Trophoblast cell (in vitro differentiated cells and primary cell): ENCODE measurements at regions not wholly inside any gene's neighbourhood (a gene's known extent, or its start where the extent isn't known, plus 50 kb on each side); places are given as distances from the start of the nearest gene placed in this dataset.
"Not testable (repeated sequence)": the region's sequence is repeated elsewhere in the genome, so short reads cannot be mapped to it uniquely, and the experiment has no call there.

Source experiments
- DNase-seq, 2 donors: peaks; one replicate each; pipeline ENCODE4 v3.0.0-alpha.2; 2016
- H2AFZ ChIP-seq: 2 replicates; pipeline ENCODE4 v1.6.1; 2013; ENCODE audit warnings: low read length, moderate library complexity, mild to moderate bottlenecking; ENCODE audit not compliant: insufficient read depth, poor library complexity
- H2AK5ac ChIP-seq: 2 replicates; pipeline ENCODE4 v1.6.1; 2013; ENCODE audit warnings: mild to moderate bottlenecking, low read length
- H2BK120ac ChIP-seq: 2 replicates; pipeline ENCODE4 v1.6.1; 2013; ENCODE audit warnings: low read length, mild to moderate bottlenecking, moderate library complexity; ENCODE audit not compliant: insufficient read depth, poor library complexity
- H2BK12ac ChIP-seq: 2 replicates; pipeline ENCODE4 v1.6.1; 2013; ENCODE audit warnings: mild to moderate bottlenecking, low read length, moderate library complexity
- H2BK5ac ChIP-seq: 2 replicates; pipeline ENCODE4 v1.6.1; 2013; ENCODE audit warnings: low read length, low read depth, moderate library complexity, mild to moderate bottlenecking; ENCODE audit not compliant: poor library complexity
- H3K14ac ChIP-seq: 2 replicates; pipeline ENCODE4 v1.6.1; 2013; ENCODE audit warnings: mild to moderate bottlenecking, low read length
- H3K18ac ChIP-seq: 2 replicates; pipeline ENCODE4 v1.6.1; 2013; ENCODE audit warnings: mild to moderate bottlenecking, low read length
- H3K23ac ChIP-seq: 2 replicates; pipeline ENCODE4 v1.6.1; 2013; ENCODE audit warnings: low read length
- H3K27ac ChIP-seq: 2 replicates; pipeline ENCODE4 v1.5.1; 2013; ENCODE audit warnings: low read depth, mild to moderate bottlenecking, inconsistent platforms, low read length, moderate library complexity
- H3K27me3 ChIP-seq: 2 replicates; pipeline ENCODE4 v1.6.1; 2013; ENCODE audit warnings: inconsistent platforms, mild to moderate bottlenecking, low read length, moderate library complexity; ENCODE audit not compliant: insufficient read depth
- H3K36me3 ChIP-seq, 2 experiments: 1 replicate in 1 of 2; 2 replicates in 1 of 2; pipeline ENCODE4 v1.6.1; 2013; ENCODE audit warnings: low read length in 2 of 2, mild to moderate bottlenecking in 2 of 2, moderate library complexity in 1 of 2; ENCODE audit not compliant: insufficient read depth in 2 of 2, control insufficient read depth in 1 of 2
- H3K4ac ChIP-seq: 2 replicates; pipeline ENCODE4 v1.6.1; 2013; ENCODE audit warnings: low read depth, mild to moderate bottlenecking, low read length, moderate library complexity
- H3K4me1 ChIP-seq, 2 experiments: 1 replicate in 1 of 2; 2 replicates in 1 of 2; pipeline ENCODE4 v1.6.1; 2013; ENCODE audit warnings: low read length in 2 of 2, mild to moderate bottlenecking in 2 of 2, moderate library complexity in 1 of 2; ENCODE audit not compliant: insufficient read depth in 2 of 2, control insufficient read depth in 1 of 2
- H3K4me2 ChIP-seq: 2 replicates; pipeline ENCODE4 v1.6.1; 2013; ENCODE audit warnings: inconsistent platforms, mild to moderate bottlenecking, low read length, moderate library complexity
- H3K4me3 ChIP-seq: 2 replicates; pipeline ENCODE4 v1.5.1; 2013; ENCODE audit warnings: mild to moderate bottlenecking, low read depth, low read length, inconsistent platforms
- H3K79me1 ChIP-seq: one replicate; pipeline ENCODE4 v1.6.1; 2013; ENCODE audit warnings: low read length
- H3K79me2 ChIP-seq: 2 replicates; pipeline ENCODE4 v1.6.1; 2013; ENCODE audit warnings: low read length, mild to moderate bottlenecking; ENCODE audit not compliant: control insufficient read depth, insufficient read depth, poor library complexity
- H3K9ac ChIP-seq: 2 replicates; pipeline ENCODE4 v1.6.1; 2013; ENCODE audit warnings: mild to moderate bottlenecking, low read length
- H3K9me3 ChIP-seq: 2 replicates; pipeline ENCODE4 v1.6.1; 2013; ENCODE audit warnings: low read depth, mild to moderate bottlenecking, control low read depth, inconsistent platforms, low read length; ENCODE audit not compliant: insufficient read depth
- H4K12ac ChIP-seq: 2 replicates; pipeline ENCODE4 v1.6.1; 2013; ENCODE audit warnings: low read depth, mild to moderate bottlenecking, low read length, moderate library complexity
- H4K8ac ChIP-seq: 2 replicates; pipeline ENCODE4 v1.6.1; 2013; ENCODE audit warnings: low read depth, mild to moderate bottlenecking, low read length, moderate library complexity
- H4K91ac ChIP-seq: one replicate; pipeline ENCODE4 v1.6.1; 2013; ENCODE audit warnings: low read depth, mild to moderate bottlenecking, low read length, moderate library complexity
- WGBS: extraction: QIAGEN DNeasy Blood & Tissue Kit; methylation state at CpG from one replicate; pipeline ENCODE4 v1.1.7; 2013; ENCODE audit warnings: missing lambda C conversion rate; ENCODE audit not compliant: insufficient read length, insufficient coverage; ENCODE audit errors: extremely low coverage; 5-methylcytosine and 5-hydroxymethylcytosine counted together

- no peak overlapping the region for H3K4me2 ChIP-seq
- no peak overlapping the region for H4K8ac ChIP-seq
- DNase-seq, result no peak
- no peak overlapping the region for H3K14ac ChIP-seq
- H2BK12ac ChIP-seq, result no peak overlapping the region
- no peak overlapping the region for H3K4ac ChIP-seq
- no peak overlapping the region for H4K91ac ChIP-seq
- no peaks in the 10 kb centered on the region for H3K4me1 ChIP-seq
- H3K9ac ChIP-seq, result no peak overlapping the region
- H3K23ac ChIP-seq, result no peak overlapping the region
- H2AFZ ChIP-seq, result no peak overlapping the region
- no peak overlapping the region for H3K4me3 ChIP-seq
- no peak overlapping the region for H3K18ac ChIP-seq
- H2BK120ac ChIP-seq, result no peak overlapping the region
- H3K79me1 ChIP-seq, result no peaks in the 10 kb centered on the region
- no peak overlapping the region for H2BK5ac ChIP-seq
- WGBS, result no CpG with 5 or more reads among the region's 20 CpGs
- no peaks in the 10 kb centered on the region for H3K36me3 ChIP-seq
- no peak overlapping the region for H2AK5ac ChIP-seq
- peaks cover 78% of the 10 kb centered on the region for H3K9me3 ChIP-seq
- no peaks in the 10 kb centered on the region for H3K79me2 ChIP-seq
- no peak overlapping the region for H4K12ac ChIP-seq
- no peaks in the 10 kb centered on the region for H3K27me3 ChIP-seq
- H3K27ac ChIP-seq, result no peak overlapping the region
Measured at GRCh38 chr9:61670616-61671015, 480.8 kb downstream of the SPATA31A7 start.

GRCh38 chr9:61671276-61671973, 481.6 kb downstream of the SPATA31A7 start:
- H2BK5ac ChIP-seq, result no peak overlapping the region
- peak in 1 of 2 donors; percentile 1 for DNase-seq
- no peak overlapping the region for H3K23ac ChIP-seq
- H3K79me1 ChIP-seq, result no peaks in the 10 kb centered on the region
- H2BK120ac ChIP-seq, result no peak overlapping the region
- H4K12ac ChIP-seq, result no peak overlapping the region
- no peak overlapping the region for H4K91ac ChIP-seq
- no peak overlapping the region for H2AFZ ChIP-seq
- H3K4me1 ChIP-seq, result no peaks in the 10 kb centered on the region
- no peak overlapping the region for H3K18ac ChIP-seq
- H3K27ac ChIP-seq, result no peak overlapping the region
- peaks cover 73% of the 10 kb centered on the region for H3K9me3 ChIP-seq
- no peak overlapping the region for H2AK5ac ChIP-seq
- H3K27me3 ChIP-seq, result no peaks in the 10 kb centered on the region
- H3K9ac ChIP-seq, result no peak overlapping the region
- no peak overlapping the region for H4K8ac ChIP-seq
- H3K4me2 ChIP-seq, result no peak overlapping the region
- no peak overlapping the region for H3K4me3 ChIP-seq
- no peak overlapping the region for H2BK12ac ChIP-seq
- no peaks in the 10 kb centered on the region for H3K79me2 ChIP-seq
- no peak overlapping the region for H3K14ac ChIP-seq
- no peak overlapping the region for H3K4ac ChIP-seq
- no CpG with 5 or more reads among the region's 46 CpGs for WGBS
- no peaks in the 10 kb centered on the region for H3K36me3 ChIP-seq

- H2BK12ac ChIP-seq, H3K79me2 ChIP-seq, H2BK5ac ChIP-seq, H3K27me3 ChIP-seq, H2AFZ ChIP-seq, H2BK120ac ChIP-seq, DNase-seq, H2AK5ac ChIP-seq, H3K9ac ChIP-seq, H3K14ac ChIP-seq, H3K4me2 ChIP-seq, H3K4me3 ChIP-seq, H4K12ac ChIP-seq, H3K4me1 ChIP-seq, H3K36me3 ChIP-seq, H3K27ac ChIP-seq, H3K23ac ChIP-seq, H4K91ac ChIP-seq, H4K8ac ChIP-seq, H3K79me1 ChIP-seq, H3K18ac ChIP-seq, H3K4ac ChIP-seq: not testable (repeated sequence)
- peaks cover 66% of the 10 kb centered on the region for H3K9me3 ChIP-seq
- no CpG with 5 or more reads among the region's 22 CpGs for WGBS
Measured at GRCh38 chr9:61672107-61672541, 482.3 kb downstream of the SPATA31A7 start.

GRCh38 chr9:61672645-61673167, 482.9 kb downstream of the SPATA31A7 start:
- not testable (repeated sequence) for H3K27ac ChIP-seq, H3K79me2 ChIP-seq, H4K91ac ChIP-seq, H3K14ac ChIP-seq, H3K36me3 ChIP-seq, H4K8ac ChIP-seq, H3K27me3 ChIP-seq, H3K4me1 ChIP-seq, H3K4me3 ChIP-seq, H3K4me2 ChIP-seq, H3K9ac ChIP-seq, H3K79me1 ChIP-seq, DNase-seq, H4K12ac ChIP-seq, H3K4ac ChIP-seq, H2AK5ac ChIP-seq, H2AFZ ChIP-seq, H3K23ac ChIP-seq, H2BK120ac ChIP-seq, H3K18ac ChIP-seq, H2BK5ac ChIP-seq, H2BK12ac ChIP-seq
- no CpG with 5 or more reads among the region's 16 CpGs for WGBS
- H3K9me3 ChIP-seq, result peaks cover 60% of the 10 kb centered on the region
